SK-N-SH (cell line): ENCODE measurements at regions not wholly inside any gene's neighbourhood (a gene's known extent, or its start where the extent isn't known, plus 50 kb on each side); places are given as distances from the start of the nearest gene placed in this dataset.

Source experiments
- CTCF ChIA-PET: fragments of 300-600, 350-600 bp; formaldehyde crosslinking; extraction: SDS; loops from one replicate; lab custom pipeline; 2021; lab: Yijun Ruan, JAX
- POLR2A ChIA-PET: fragments of 350-600 bp; sonication (Branson Sonifier 250); formaldehyde crosslinking; extraction: SDS; loops from one replicate; lab custom pipeline; 2020; ENCODE audit warnings: antibody characterized with exemption, inconsistent platforms; lab: Yijun Ruan, JAX
- DNase-seq: peaks from one replicate; pipeline ENCODE4 v3.0.0; 2012
- H2AFZ ChIP-seq: fragments of 200-600 bp; sonication (generic); 2 replicates; pipeline ENCODE4 v1.8.1; 2016; ENCODE audit warnings: antibody characterized with exemption, mild to moderate bottlenecking, low read depth
- H3F3A ChIP-seq: fragments of 200-600 bp; sonication (generic); replicated peaks from 2 replicates; pipeline ENCODE3; 2016; ENCODE audit warnings: antibody characterized with exemption, mild to moderate bottlenecking; ENCODE audit not compliant: insufficient read depth
- H3K27ac ChIP-seq, 2 experiments: fragments of 200-500 bp in 1 of 2; fragments of 200-600 bp in 1 of 2; sonication (Bioruptor generic) in 1 of 2; sonication (generic), shearing (Covaris generic) in 1 of 2; 2 replicates each; pipeline versions ENCODE4 v1.5.1 to v1.6.1; 2014 to 2016; ENCODE audit warnings: low read depth in 2 of 2, inconsistent platforms in 1 of 2, low read length in 1 of 2, mild to moderate bottlenecking in 1 of 2, mixed read lengths in 1 of 2
- H3K27me3 ChIP-seq: fragments of 200-600 bp; sonication (generic), shearing (Covaris generic); 2 replicates; pipeline ENCODE4 v1.6.1; 2016; ENCODE audit warnings: mixed run types; ENCODE audit not compliant: insufficient read depth
- H3K36me3 ChIP-seq, 2 experiments: fragments of 200-500 bp in 1 of 2; fragments of 200-600 bp in 1 of 2; sonication (Bioruptor generic) in 1 of 2; sonication (generic) in 1 of 2; replicated peaks in 1 of 2; 2 replicates each; pipeline versions ENCODE3 to v1.5.1; 2014 to 2016; ENCODE audit warnings: low read length in 1 of 2, mild to moderate bottlenecking in 1 of 2; ENCODE audit not compliant: insufficient read depth in 2 of 2, control insufficient read depth in 1 of 2
- H3K4me1 ChIP-seq, 2 experiments: fragments of 200-500 bp in 1 of 2; fragments of 200-600 bp in 1 of 2; sonication (Bioruptor generic) in 1 of 2; sonication (generic), shearing (Covaris generic) in 1 of 2; 2 replicates each; pipeline versions ENCODE4 v1.5.1 to v1.6.1; 2014 to 2016; ENCODE audit warnings: low read depth in 1 of 2, low read length in 1 of 2, mixed run types in 1 of 2; ENCODE audit not compliant: insufficient read depth in 2 of 2, control insufficient read depth in 1 of 2
- H3K4me2 ChIP-seq: fragments of 200-600 bp; sonication (generic), shearing (Covaris generic); 2 replicates; pipeline ENCODE4 v1.6.1; 2017; ENCODE audit warnings: mixed run types
- H3K4me3 ChIP-seq, 2 experiments: fragments of 200-500 bp in 1 of 2; fragments of 200-600 bp in 1 of 2; sonication (Bioruptor generic) in 1 of 2; sonication (generic), shearing (Covaris generic) in 1 of 2; 2 replicates each; pipeline versions ENCODE4 v1.5.1 to v1.8.1; 2014 to 2016; ENCODE audit warnings: low read depth in 2 of 2, inconsistent platforms in 1 of 2, low read length in 1 of 2, mild to moderate bottlenecking in 1 of 2, mixed read lengths in 1 of 2, moderate library complexity in 1 of 2
- H3K79me2 ChIP-seq: fragments of 200-600 bp; sonication (generic); 2 replicates; pipeline ENCODE4 v1.8.1; 2017; ENCODE audit warnings: mild to moderate bottlenecking; ENCODE audit not compliant: insufficient read depth
- H3K9ac ChIP-seq: fragments of 200-600 bp; sonication (generic); 2 replicates; pipeline ENCODE4 v1.6.1; 2017; ENCODE audit warnings: mixed run types
- H3K9me2 ChIP-seq: fragments of 200-600 bp; sonication (generic); 2 replicates; pipeline ENCODE4 v1.6.1; 2017; ENCODE audit warnings: mixed run types
- H3K9me3 ChIP-seq: fragments of 200-600 bp; sonication (generic); 2 replicates; pipeline ENCODE4 v1.6.1; 2017; ENCODE audit warnings: mixed run types, mild to moderate bottlenecking, moderate library complexity
- H4K20me1 ChIP-seq: fragments of 200-600 bp; sonication (generic); 2 replicates; pipeline ENCODE4 v1.6.1; 2017; ENCODE audit warnings: mild to moderate bottlenecking, mixed run types; ENCODE audit not compliant: insufficient read depth
- CHD2 ChIP-seq: fragments of 150-350 bp; IDR thresholded peaks from 2 replicates; pipeline ENCODE4 v1.6.1; 2018; ENCODE audit warnings: low read length; ENCODE audit not compliant: partially characterized antibody
- ELF1 ChIP-seq: IDR thresholded peaks from 2 replicates; pipeline ENCODE4 v1.4.0; 2012
- EZH2phosphoT487 ChIP-seq: fragments of 200-600 bp; sonication (generic); IDR thresholded peaks from 2 replicates; pipeline ENCODE4 v1.6.1; 2017; ENCODE audit warnings: low read depth, mixed run types, mild to moderate bottlenecking, antibody characterized with exemption, moderate library complexity, borderline replicate concordance
- FOXJ3 ChIP-seq: sonication (generic); formaldehyde crosslinking; IDR thresholded peaks from 2 replicates; pipeline ENCODE4 v1.5.1; 2020; ENCODE audit warnings: mild to moderate bottlenecking, missing genetic modification reagents
- GABPA ChIP-seq: IDR thresholded peaks from 2 replicates; pipeline ENCODE4 v1.4.0; 2012; ENCODE audit warnings: low read depth, mild to moderate bottlenecking
- GATA2 ChIP-seq: sonication (generic); formaldehyde crosslinking; IDR thresholded peaks from 2 replicates; pipeline ENCODE4 v1.5.0; 2020; ENCODE audit warnings: mild to moderate bottlenecking, missing genetic modification reagents
- JUND ChIP-seq: IDR thresholded peaks from 2 replicates; pipeline ENCODE4 v1.4.0; 2012
- MEF2A ChIP-seq: IDR thresholded peaks from 2 replicates; pipeline ENCODE4 v1.4.0; 2012; ENCODE audit warnings: low read depth, borderline replicate concordance
- NRF1 ChIP-seq: IDR thresholded peaks from 2 replicates; pipeline ENCODE4 v1.6.1; 2012; ENCODE audit warnings: low read depth, mild to moderate bottlenecking, low read length
- RCOR1 ChIP-seq: fragments of 150-350 bp; IDR thresholded peaks from 2 replicates; pipeline ENCODE4 v1.6.1; 2017; ENCODE audit warnings: antibody characterized with exemption, low read length
- RFX5 ChIP-seq: IDR thresholded peaks from 2 replicates; pipeline ENCODE4 v1.6.1; 2012; ENCODE audit warnings: mild to moderate bottlenecking, improper control_type of control experiment, low read length
- TCF12 ChIP-seq: IDR thresholded peaks from 2 replicates; pipeline ENCODE4 v1.4.0; 2012
- TEAD4 ChIP-seq: IDR thresholded peaks from 2 replicates; pipeline ENCODE4 v1.4.0; 2012; ENCODE audit warnings: mild to moderate bottlenecking, borderline replicate concordance; ENCODE audit not compliant: insufficient read depth
- YY1 ChIP-seq: IDR thresholded peaks from 2 replicates; pipeline ENCODE4 v1.4.0; 2012; ENCODE audit warnings: low read depth, mild to moderate bottlenecking
- WGBS: methylation state at CpG from one replicate; pipeline ENCODE4 v1.1.6; 2017; ENCODE audit warnings: low lambda C conversion rate; 5-methylcytosine and 5-hydroxymethylcytosine counted together
- TF ChIP-seq, protein P1 (sequence below): IDR thresholded peaks from 2 replicates; pipeline ENCODE4 v1.6.1; 2012; ENCODE audit warnings: mild to moderate bottlenecking, low read depth, low read length, moderate library complexity
- TF ChIP-seq, protein P2 (sequence below): IDR thresholded peaks from 2 replicates; pipeline ENCODE4 v1.4.0; 2012; ENCODE audit warnings: low read depth
- TF ChIP-seq, protein P3 (sequence below): fragments of 200-600 bp; sonication (generic); IDR thresholded peaks from 2 replicates; pipeline ENCODE4 v1.6.1; 2017; ENCODE audit warnings: antibody characterized with exemption, mild to moderate bottlenecking, moderate library complexity
- TF ChIP-seq, protein P4 (sequence below): fragments of 150-350 bp; IDR thresholded peaks from 2 replicates; pipeline ENCODE4 v1.6.1; 2017; ENCODE audit warnings: antibody characterized with exemption, low read length, low read depth, borderline replicate concordance
- TF ChIP-seq, protein P5 (sequence below): IDR thresholded peaks from 2 replicates; pipeline ENCODE4; 2012
- TF ChIP-seq, protein P6 (sequence below): fragments of 150-350 bp; IDR thresholded peaks from 2 replicates; pipeline ENCODE4 v1.6.1; 2016; ENCODE audit warnings: mild to moderate bottlenecking, low read depth, low read length

DNA sequence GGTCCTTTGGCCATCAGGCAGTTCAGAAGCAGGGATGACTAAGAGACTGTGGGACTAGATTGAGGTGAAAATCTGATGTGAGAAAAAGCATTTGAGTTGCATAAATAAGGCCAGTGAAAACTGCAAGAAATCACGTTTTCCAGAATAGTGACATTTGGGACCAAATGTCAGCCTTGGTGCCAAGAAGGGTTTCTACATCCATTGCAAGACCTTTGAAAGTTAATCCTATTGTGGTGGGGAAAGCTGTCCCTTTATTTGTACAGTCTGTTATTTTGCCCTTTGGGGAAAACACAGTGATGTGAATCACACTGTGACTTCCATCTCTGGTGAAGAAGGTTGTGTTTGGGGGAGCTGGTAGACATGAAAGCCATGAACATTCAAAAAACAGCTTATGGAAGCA lies 153.5 kb upstream of the SIX2 start:
- POLR2A ChIA-PET: no interaction called here
- CTCF ChIA-PET: interaction anchor here (0.8 kb wide), 1 partner anchor 181 kb away, joined by 3 read pairs; no protein-coding TSS in a partner anchor
- no peak overlapping the region for H3K4me2 ChIP-seq
- no peaks in the 10 kb centered on the region for H4K20me1 ChIP-seq
- H3K79me2 ChIP-seq: no peaks in the 10 kb centered on the region
- DNase-seq: no peak
- no peak overlapping the region for H3K27ac ChIP-seq
- 75% methylated on average over 1 of the region's 1 CpG for WGBS
- no peak overlapping the region for H3K4me3 ChIP-seq
- H3K36me3 ChIP-seq: no peaks in the 10 kb centered on the region
- H2AFZ ChIP-seq: no peak overlapping the region
- no peaks in the 10 kb centered on the region for H3K9me3 ChIP-seq
- H3K4me1 ChIP-seq: peaks cover 0 to 3% of the 10 kb centered on the region in 2 experiments; a peak in 1 of 4 replicates
- no peaks in the 10 kb centered on the region for H3K27me3 ChIP-seq
- H3K9me2 ChIP-seq: no peaks in the 10 kb centered on the region
- no peaks in the 10 kb centered on the region for H3F3A ChIP-seq
- no peak overlapping the region for H3K9ac ChIP-seq
- TF ChIP-seq TEAD4 (no peak), NRF1 (no peak), JUND (no peak), EZH2phosphoT487 (no peak), GATA2 (CRISPR knock-in tag) (no peak), YY1 (no peak), FOXJ3 (CRISPR knock-in tag) (no peak), TCF12 (no peak), MEF2A (no peak), RFX5 (no peak), CHD2 (no peak), GABPA (no peak), ELF1 (no peak), RCOR1 (no peak)
- TF ChIP-seq, protein P1, sequence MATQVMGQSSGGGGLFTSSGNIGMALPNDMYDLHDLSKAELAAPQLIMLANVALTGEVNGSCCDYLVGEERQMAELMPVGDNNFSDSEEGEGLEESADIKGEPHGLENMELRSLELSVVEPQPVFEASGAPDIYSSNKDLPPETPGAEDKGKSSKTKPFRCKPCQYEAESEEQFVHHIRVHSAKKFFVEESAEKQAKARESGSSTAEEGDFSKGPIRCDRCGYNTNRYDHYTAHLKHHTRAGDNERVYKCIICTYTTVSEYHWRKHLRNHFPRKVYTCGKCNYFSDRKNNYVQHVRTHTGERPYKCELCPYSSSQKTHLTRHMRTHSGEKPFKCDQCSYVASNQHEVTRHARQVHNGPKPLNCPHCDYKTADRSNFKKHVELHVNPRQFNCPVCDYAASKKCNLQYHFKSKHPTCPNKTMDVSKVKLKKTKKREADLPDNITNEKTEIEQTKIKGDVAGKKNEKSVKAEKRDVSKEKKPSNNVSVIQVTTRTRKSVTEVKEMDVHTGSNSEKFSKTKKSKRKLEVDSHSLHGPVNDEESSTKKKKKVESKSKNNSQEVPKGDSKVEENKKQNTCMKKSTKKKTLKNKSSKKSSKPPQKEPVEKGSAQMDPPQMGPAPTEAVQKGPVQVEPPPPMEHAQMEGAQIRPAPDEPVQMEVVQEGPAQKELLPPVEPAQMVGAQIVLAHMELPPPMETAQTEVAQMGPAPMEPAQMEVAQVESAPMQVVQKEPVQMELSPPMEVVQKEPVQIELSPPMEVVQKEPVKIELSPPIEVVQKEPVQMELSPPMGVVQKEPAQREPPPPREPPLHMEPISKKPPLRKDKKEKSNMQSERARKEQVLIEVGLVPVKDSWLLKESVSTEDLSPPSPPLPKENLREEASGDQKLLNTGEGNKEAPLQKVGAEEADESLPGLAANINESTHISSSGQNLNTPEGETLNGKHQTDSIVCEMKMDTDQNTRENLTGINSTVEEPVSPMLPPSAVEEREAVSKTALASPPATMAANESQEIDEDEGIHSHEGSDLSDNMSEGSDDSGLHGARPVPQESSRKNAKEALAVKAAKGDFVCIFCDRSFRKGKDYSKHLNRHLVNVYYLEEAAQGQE: no peak
- TF ChIP-seq, protein P2, sequence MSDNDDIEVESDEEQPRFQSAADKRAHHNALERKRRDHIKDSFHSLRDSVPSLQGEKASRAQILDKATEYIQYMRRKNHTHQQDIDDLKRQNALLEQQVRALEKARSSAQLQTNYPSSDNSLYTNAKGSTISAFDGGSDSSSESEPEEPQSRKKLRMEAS: no peak
- TF ChIP-seq, protein P3, sequence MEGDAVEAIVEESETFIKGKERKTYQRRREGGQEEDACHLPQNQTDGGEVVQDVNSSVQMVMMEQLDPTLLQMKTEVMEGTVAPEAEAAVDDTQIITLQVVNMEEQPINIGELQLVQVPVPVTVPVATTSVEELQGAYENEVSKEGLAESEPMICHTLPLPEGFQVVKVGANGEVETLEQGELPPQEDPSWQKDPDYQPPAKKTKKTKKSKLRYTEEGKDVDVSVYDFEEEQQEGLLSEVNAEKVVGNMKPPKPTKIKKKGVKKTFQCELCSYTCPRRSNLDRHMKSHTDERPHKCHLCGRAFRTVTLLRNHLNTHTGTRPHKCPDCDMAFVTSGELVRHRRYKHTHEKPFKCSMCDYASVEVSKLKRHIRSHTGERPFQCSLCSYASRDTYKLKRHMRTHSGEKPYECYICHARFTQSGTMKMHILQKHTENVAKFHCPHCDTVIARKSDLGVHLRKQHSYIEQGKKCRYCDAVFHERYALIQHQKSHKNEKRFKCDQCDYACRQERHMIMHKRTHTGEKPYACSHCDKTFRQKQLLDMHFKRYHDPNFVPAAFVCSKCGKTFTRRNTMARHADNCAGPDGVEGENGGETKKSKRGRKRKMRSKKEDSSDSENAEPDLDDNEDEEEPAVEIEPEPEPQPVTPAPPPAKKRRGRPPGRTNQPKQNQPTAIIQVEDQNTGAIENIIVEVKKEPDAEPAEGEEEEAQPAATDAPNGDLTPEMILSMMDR: no peak
- TF ChIP-seq, protein P4, sequence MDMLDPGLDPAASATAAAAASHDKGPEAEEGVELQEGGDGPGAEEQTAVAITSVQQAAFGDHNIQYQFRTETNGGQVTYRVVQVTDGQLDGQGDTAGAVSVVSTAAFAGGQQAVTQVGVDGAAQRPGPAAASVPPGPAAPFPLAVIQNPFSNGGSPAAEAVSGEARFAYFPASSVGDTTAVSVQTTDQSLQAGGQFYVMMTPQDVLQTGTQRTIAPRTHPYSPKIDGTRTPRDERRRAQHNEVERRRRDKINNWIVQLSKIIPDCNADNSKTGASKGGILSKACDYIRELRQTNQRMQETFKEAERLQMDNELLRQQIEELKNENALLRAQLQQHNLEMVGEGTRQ: no peak
- TF ChIP-seq, protein P5, sequence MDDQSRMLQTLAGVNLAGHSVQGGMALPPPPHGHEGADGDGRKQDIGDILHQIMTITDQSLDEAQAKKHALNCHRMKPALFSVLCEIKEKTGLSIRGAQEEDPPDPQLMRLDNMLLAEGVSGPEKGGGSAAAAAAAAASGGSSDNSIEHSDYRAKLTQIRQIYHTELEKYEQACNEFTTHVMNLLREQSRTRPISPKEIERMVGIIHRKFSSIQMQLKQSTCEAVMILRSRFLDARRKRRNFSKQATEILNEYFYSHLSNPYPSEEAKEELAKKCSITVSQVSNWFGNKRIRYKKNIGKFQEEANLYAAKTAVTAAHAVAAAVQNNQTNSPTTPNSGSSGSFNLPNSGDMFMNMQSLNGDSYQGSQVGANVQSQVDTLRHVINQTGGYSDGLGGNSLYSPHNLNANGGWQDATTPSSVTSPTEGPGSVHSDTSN: no peak
- TF ChIP-seq, protein P6, sequence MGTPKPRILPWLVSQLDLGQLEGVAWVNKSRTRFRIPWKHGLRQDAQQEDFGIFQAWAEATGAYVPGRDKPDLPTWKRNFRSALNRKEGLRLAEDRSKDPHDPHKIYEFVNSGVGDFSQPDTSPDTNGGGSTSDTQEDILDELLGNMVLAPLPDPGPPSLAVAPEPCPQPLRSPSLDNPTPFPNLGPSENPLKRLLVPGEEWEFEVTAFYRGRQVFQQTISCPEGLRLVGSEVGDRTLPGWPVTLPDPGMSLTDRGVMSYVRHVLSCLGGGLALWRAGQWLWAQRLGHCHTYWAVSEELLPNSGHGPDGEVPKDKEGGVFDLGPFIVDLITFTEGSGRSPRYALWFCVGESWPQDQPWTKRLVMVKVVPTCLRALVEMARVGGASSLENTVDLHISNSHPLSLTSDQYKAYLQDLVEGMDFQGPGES: no peak
- TF ChIP-seq, all 33 proteins: peak for 0
